Calu3 (cell line): ENCODE measurements at regions not wholly inside any gene's neighbourhood (a gene's known extent, or its start where the extent isn't known, plus 50 kb on each side); places are given as distances from the start of the nearest gene placed in this dataset.

ENCODE experiments used
- BruUV-seq: library from RNA; stranded (reverse); fragments of 400-500 nt; replicated peaks from 2 replicates; lab custom pipeline; 2021; lab: Mats Ljungman, UMichigan
- CTCF ChIA-PET: fragments of 300-600 bp; sonication (Branson Sonifier 250); formaldehyde crosslinking; loops from one replicate; lab custom pipeline; 2022; ENCODE audit warnings: antibody characterized with exemption; lab: Charles Lee
- DNase-seq: peaks from one replicate; pipeline ENCODE4 v3.0.0; 2022
- H3K27ac Mint-ChIP-seq: one replicate; pipeline ENCODE4 v1.8.0; 2022; ENCODE audit warnings: mixed read lengths; ENCODE audit not compliant: unreplicated experiment
- H3K27me3 Mint-ChIP-seq: one replicate; pipeline ENCODE4 v1.8.0; 2022; ENCODE audit warnings: mixed read lengths; ENCODE audit not compliant: unreplicated experiment
- H3K36me3 Mint-ChIP-seq: one replicate; pipeline ENCODE4 v1.8.0; 2022; ENCODE audit warnings: mild to moderate bottlenecking, moderate library complexity, mixed read lengths; ENCODE audit not compliant: insufficient read depth, unreplicated experiment
- H3K4me1 Mint-ChIP-seq: one replicate; pipeline ENCODE4 v1.8.0; 2022; ENCODE audit warnings: mild to moderate bottlenecking, low read depth, mixed read lengths; ENCODE audit not compliant: unreplicated experiment
- H3K4me3 Mint-ChIP-seq: one replicate; pipeline ENCODE4 v1.8.0; 2022; ENCODE audit warnings: mild to moderate bottlenecking, low read depth, moderate library complexity, mixed read lengths; ENCODE audit not compliant: unreplicated experiment
- H3K9me3 Mint-ChIP-seq: one replicate; pipeline ENCODE4 v1.8.0; 2022; ENCODE audit warnings: low read depth, mixed read lengths; ENCODE audit not compliant: unreplicated experiment
- intact Hi-C: fragments of 100-400 bp; cut with micrococcal nuclease; formaldehyde crosslinking; loops from one replicate; pipeline ENCODE4 v1.10.0; 2022; ENCODE audit not compliant: unreplicated experiment
- TF ChIP-seq, protein P1 (sequence below): fragments of 200-600 bp; IDR thresholded peaks from one replicate; pipeline ENCODE4 v1.8.0; 2022; ENCODE audit warnings: antibody characterized with exemption; ENCODE audit not compliant: unreplicated experiment

DNA sequence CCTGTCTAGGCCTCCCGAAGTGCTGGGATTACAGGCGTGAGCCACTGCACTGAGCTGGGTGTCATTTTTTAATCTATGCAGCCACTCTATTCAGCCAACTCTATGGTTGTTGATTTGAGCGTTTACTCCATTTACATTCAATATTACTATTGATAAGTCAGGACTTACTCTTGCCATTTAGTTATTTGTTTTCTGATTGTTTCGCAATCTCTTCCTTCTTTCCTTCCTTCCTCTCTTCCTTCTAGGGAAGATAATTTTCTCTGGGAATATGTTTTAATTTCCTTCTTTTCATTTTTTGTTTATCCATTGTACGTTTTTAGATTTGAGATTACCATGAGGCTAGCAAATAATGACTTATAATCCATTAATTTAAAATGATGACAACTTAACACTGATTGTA is 2056.0 kb downstream of the OLFM4 start:
- TF ChIP-seq, protein P1, sequence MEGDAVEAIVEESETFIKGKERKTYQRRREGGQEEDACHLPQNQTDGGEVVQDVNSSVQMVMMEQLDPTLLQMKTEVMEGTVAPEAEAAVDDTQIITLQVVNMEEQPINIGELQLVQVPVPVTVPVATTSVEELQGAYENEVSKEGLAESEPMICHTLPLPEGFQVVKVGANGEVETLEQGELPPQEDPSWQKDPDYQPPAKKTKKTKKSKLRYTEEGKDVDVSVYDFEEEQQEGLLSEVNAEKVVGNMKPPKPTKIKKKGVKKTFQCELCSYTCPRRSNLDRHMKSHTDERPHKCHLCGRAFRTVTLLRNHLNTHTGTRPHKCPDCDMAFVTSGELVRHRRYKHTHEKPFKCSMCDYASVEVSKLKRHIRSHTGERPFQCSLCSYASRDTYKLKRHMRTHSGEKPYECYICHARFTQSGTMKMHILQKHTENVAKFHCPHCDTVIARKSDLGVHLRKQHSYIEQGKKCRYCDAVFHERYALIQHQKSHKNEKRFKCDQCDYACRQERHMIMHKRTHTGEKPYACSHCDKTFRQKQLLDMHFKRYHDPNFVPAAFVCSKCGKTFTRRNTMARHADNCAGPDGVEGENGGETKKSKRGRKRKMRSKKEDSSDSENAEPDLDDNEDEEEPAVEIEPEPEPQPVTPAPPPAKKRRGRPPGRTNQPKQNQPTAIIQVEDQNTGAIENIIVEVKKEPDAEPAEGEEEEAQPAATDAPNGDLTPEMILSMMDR, result no peak
- BruUV-seq, result no TSS peak
- Mint-ChIP-seq H3K4me3 (no peak overlapping the region), H3K36me3 (no peaks in the 10 kb centered on the region), H3K27ac (no peak overlapping the region), H3K4me1 (no peaks in the 10 kb centered on the region), H3K9me3 (peaks cover 9% of the 10 kb centered on the region), H3K27me3 (no peaks in the 10 kb centered on the region)
- DNase-seq, result no peak
- CTCF ChIA-PET, result no interaction called here
- intact Hi-C loops, result no loop called here

DNA sequence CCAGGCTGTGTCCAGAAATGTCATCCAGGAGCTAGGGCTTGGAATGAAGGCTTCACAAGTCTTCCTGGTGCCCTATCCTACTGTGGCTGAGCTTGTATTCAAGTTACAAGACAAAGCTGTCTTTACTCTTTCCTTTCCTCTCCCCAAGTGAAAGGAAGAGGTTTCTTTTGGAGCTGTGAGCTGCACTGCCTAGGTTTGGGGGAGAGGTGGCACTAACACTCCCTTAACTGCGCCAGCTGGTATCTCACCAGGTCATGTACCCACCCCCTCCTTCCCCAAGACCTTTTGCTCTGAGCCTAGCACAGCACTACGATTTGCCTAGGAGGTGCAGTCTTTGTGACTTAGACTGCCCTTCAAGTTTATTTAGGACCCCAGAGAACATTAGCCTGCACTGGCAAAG is 2053.6 kb upstream of the PRR20A start:
- Mint-ChIP-seq H3K4me1 (no peaks in the 10 kb centered on the region), H3K4me3 (no peak overlapping the region), H3K27me3 (no peaks in the 10 kb centered on the region), H3K36me3 (no peaks in the 10 kb centered on the region), H3K27ac (no peak overlapping the region), H3K9me3 (peaks cover 11% of the 10 kb centered on the region)
- BruUV-seq, result no TSS peak
- intact Hi-C loops, result no loop called here
- TF ChIP-seq, protein P1, result no peak
- no peak for DNase-seq
- CTCF ChIA-PET, result no interaction called here

DNA sequence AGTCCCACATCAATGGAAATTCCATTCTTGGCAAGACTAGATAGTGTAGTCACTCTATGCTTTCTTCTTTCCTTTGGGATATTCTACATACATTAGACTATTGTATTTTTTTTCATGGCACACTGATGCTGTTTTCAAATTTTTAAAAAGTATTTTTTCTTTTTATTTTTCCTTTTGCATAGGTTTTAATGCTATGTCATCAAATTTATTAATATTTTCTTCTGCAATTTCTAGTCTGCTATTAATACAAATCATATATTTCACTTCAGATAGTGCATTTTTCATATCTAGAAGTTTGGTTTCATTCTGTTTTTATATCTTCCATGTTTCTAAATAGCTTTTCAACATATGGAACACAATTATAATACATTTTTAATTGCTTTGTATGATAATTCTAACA is 2050.1 kb upstream of the PRR20A start:
- H3K36me3 Mint-ChIP-seq, result no peaks in the 10 kb centered on the region
- TF ChIP-seq, protein P1, result no peak
- CTCF ChIA-PET, result no interaction called here
- no peak for DNase-seq
- H3K27ac Mint-ChIP-seq, result no peak overlapping the region
- intact Hi-C loops, result no loop called here
- no peak overlapping the region for H3K4me3 Mint-ChIP-seq
- H3K27me3 Mint-ChIP-seq, result no peaks in the 10 kb centered on the region
- no peaks in the 10 kb centered on the region for H3K4me1 Mint-ChIP-seq
- peaks cover 9% of the 10 kb centered on the region for H3K9me3 Mint-ChIP-seq
- no TSS peak for BruUV-seq

DNA sequence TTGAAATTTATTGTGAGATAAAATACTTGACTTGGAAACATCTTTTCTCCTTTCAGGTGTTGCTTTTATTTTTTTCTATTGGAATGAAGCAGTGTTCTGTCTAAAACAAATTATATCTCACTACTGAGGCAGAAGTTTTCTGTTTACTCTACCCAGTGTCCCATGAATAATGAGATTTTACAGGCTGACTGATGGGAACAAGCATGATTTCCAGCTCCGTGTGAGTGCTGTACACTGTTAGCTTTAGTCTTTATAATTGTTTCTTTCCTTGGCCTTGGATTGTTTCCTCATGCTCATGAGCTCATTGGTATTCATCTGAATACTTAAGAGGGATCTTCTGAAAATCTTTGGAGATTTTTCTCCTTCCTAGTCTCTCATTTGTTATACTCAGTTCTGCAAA is 2049.5 kb upstream of the PRR20A start:
- CTCF ChIA-PET, result no interaction called here
- TF ChIP-seq, protein P1, result no peak
- DNase-seq, result no peak
- no peak overlapping the region for H3K4me3 Mint-ChIP-seq
- H3K27me3 Mint-ChIP-seq, result no peaks in the 10 kb centered on the region
- no peaks in the 10 kb centered on the region for H3K36me3 Mint-ChIP-seq
- no TSS peak for BruUV-seq
- H3K9me3 Mint-ChIP-seq, result peaks cover 10% of the 10 kb centered on the region
- intact Hi-C loops, result no loop called here
- H3K4me1 Mint-ChIP-seq, result no peaks in the 10 kb centered on the region
- H3K27ac Mint-ChIP-seq, result no peak overlapping the region
